Urinary bladder (tissue), 3 donors: ENCODE measurements at regions not wholly inside any gene's neighbourhood (a gene's known extent, or its start where the extent isn't known, plus 50 kb on each side); places are given as distances from the start of the nearest gene placed in this dataset.

Experiments used
- DNase-seq: peaks from one replicate; pipeline ENCODE4 v3.0.0-alpha.2; 2015; ENCODE audit errors: extremely low spot score
- H3K27ac ChIP-seq: one replicate; pipeline ENCODE4 v1.5.1; 2013; ENCODE audit warnings: low read depth, mild to moderate bottlenecking, moderate library complexity
- H3K36me3 ChIP-seq: one replicate; pipeline ENCODE4 v1.6.1; 2013; ENCODE audit warnings: mild to moderate bottlenecking, moderate library complexity; ENCODE audit not compliant: insufficient read depth
- H3K4me1 ChIP-seq: one replicate; pipeline ENCODE4 v1.6.1; 2013; ENCODE audit warnings: mild to moderate bottlenecking, moderate library complexity; ENCODE audit not compliant: insufficient read depth
- H3K4me3 ChIP-seq: one replicate; pipeline ENCODE4 v1.5.1; 2013; ENCODE audit warnings: low read depth, low read length
- WGBS: extraction: QIAGEN DNeasy Blood & Tissue Kit; methylation state at CpG from one replicate; pipeline ENCODE4 v1.1.7; 2013; 5-methylcytosine and 5-hydroxymethylcytosine counted together
- donor health status: healthy with polysubstance abuse.
- donor health status: healthy.

DNA sequence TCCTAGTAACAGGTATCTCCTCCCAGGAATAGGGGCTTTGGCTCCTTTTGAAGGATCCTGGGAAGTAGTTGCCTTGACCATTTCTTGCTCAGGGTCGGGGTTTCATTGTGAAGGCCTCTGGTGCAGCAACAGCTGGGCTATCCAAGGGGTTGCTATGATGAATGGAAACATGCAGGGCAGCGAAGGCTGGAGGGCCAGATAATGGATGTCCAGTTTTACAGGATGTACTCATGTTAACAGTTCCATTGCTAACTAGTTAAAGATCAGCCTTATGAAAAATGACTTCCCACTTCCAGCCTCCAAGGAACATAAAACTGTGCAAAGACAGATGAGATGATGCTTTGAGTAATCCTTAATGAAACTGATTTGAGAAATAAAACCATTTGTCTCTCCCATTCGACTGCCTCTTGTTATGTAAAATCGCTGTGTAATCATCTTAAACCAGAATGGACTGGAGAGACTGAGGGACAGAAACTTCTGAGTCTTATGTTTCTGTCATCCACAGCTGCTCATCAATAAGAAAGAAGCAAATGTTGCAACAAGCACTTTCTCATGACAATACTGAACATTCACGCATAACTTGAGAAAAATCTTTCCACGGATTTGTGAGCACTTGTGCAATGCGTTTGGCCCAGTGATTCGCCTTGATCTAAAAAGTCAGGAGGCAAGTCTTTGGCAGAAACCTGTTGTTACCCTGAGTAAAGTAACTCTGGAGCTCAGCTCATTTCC lies 473.5 kb upstream of the RGMA start:
- DNase-seq, result no peak

DNA sequence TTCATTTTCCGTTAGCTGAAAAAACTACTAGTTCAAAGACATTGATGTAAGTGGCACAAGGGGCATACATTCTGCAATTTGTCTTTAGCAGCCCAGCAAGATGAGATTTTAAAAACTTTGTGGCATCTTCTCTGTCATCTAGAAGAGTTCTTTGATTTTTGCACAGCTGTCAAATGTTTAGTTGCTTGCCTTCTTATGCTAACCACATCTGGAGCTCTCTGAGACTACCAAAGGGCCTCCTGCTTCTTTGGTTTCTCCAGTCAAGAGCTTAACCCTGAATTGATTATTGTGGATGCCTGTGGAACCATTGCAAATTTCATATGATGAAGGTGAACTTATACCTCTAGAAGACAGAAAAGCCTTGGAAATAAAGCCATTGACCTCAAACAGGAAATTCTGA lies 468.7 kb upstream of the RGMA start:
- H3K4me3 ChIP-seq, result no peak overlapping the region
- no peak overlapping the region for H3K27ac ChIP-seq
- no peaks in the 10 kb centered on the region for H3K36me3 ChIP-seq
- H3K4me1 ChIP-seq, result no peaks in the 10 kb centered on the region
- WGBS, result 94% methylated on average over 1 of the region's 1 CpG
- no peak for DNase-seq

More for the DNA sequence above, 473.5 kb upstream of the RGMA start:
- H3K4me1 ChIP-seq, result no peaks in the 10 kb centered on the region
- WGBS, result 82% methylated on average over 8 of the region's 8 CpGs
- no peak overlapping the region for H3K27ac ChIP-seq
- no peak overlapping the region for H3K4me3 ChIP-seq
- no peaks in the 10 kb centered on the region for H3K36me3 ChIP-seq

DNA sequence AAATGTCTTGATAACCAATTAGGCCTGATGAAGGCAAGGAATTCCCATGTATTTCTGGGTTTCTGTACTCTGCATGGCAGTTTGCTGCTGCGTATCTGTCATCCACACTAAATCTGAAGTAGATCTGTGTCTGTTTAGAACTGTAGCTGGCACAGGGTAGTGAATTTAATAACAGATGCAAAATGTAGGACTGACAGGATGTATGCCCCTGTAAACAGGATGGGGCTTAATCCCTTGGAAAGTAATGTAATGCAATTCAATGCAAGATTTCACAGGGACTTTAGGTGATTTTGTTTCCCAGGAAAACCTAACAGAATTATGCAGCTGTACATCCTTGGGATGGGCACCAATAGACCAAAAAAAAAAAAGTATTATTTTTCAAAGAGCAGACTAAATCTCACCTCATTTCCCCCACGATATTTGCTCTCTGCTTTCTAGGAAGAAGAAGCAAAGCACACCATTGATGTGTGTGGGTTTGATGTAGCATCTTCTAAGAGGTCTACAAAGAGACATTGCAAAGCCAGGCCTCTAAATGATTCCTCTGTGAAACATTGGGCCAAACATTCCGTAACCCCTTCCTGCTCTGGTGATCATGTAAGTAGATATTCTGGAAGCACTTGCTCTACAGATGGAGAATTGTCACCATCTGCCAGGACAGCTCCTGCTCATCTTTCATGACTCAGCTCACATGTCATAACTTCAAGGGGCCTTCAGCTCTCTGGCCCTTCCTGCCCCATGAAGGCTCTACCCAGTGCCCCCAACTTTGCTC lies 464.3 kb upstream of the RGMA start:
- Histone ChIP-seq H3K4me1 (no peaks in the 10 kb centered on the region), H3K4me3 (no peak overlapping the region), H3K36me3 (no peaks in the 10 kb centered on the region), H3K27ac (no peak overlapping the region)
- no peak for DNase-seq
- WGBS, result 49% methylated on average over 3 of the region's 3 CpGs

DNA sequence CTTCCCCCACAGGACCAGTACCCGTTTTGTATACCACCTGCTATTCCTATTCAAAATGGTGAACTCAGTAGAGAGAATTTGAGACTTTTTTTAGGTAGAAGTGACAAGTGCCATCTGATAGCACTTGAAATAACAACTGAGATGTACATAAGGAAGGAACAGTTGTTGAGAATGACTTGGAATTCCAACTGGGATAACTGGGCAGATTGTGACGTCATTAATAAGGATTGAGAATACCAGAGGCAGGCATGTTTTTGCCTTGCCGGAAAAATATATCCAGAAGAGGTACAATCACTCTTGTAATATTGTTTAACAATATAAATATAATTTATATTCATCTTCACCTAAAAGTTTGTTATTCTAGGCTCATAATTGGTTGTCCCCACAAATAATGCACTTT lies 454.1 kb upstream of the RGMA start:
- no peak for DNase-seq
- H3K27ac ChIP-seq, result no peak overlapping the region
- no peak overlapping the region for H3K4me3 ChIP-seq
- 88% methylated on average over 3 of the region's 3 CpGs for WGBS
- no peaks in the 10 kb centered on the region for H3K36me3 ChIP-seq
- H3K4me1 ChIP-seq, result no peaks in the 10 kb centered on the region

DNA sequence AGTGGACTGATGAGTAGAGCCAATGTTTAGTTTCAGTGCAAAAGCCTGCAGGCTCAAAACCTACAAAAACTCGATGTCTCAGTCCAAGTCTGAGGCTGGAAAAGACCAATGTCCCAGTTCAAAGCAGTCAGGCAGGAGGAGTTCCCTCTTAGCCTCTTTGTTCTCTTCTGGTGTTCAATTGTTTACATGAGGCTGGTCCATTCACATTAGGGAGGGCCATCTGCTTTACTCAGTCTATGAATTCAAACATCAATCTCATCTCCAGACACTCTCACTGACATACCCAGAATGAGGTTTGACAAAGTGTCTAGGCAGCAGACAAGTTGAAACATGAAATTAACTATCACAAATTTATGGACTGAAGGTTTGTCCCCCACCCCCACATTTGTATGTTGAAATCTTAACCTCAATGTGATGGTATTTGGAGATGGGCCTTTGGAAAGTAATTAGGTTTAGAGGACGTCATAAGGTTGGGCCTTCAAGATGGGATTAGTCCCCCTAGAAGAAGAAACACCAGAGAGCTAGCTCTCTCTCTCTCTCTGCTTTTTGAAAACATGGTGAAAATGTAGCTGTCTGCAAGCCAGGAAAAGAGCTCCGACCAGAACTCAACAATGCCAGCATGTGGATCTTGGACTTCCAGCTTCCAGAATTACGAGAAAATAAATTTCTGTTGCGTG lies 438.5 kb upstream of the RGMA start:
- Histone ChIP-seq H3K36me3 (no peaks in the 10 kb centered on the region), H3K4me1 (no peaks in the 10 kb centered on the region), H3K4me3 (no peak overlapping the region), H3K27ac (no peak overlapping the region)
- DNase-seq, result no peak
- WGBS, result 69% methylated on average over 5 of the region's 5 CpGs

DNA sequence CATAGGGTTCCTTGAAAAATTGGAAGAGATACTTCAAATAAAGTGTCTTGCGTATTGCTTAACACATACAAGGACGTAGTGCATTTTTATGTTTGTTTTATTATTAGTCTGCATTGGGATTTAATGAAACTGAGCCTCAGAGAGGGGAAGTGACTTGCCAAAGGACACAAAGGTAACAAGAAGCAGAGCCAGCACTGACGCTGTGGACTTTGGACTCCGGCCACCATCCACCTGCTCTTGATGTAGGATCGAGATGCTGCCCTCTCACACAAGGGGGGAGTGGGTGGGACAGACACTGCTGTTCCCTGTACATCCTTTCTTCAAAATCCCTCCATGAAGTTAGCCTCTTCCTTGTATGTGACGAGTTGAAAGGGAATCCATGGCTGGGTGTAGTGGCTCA lies 435.4 kb upstream of the RGMA start:
- whole genome bisulfite sequencing, result 81% methylated on average over 6 of the region's 6 CpGs
- no peak for DNase-seq
- no peaks in the 10 kb centered on the region for H3K4me1 ChIP-seq
- H3K36me3 ChIP-seq, result no peaks in the 10 kb centered on the region
- H3K27ac ChIP-seq, result no peak overlapping the region
- no peak overlapping the region for H3K4me3 ChIP-seq

DNA sequence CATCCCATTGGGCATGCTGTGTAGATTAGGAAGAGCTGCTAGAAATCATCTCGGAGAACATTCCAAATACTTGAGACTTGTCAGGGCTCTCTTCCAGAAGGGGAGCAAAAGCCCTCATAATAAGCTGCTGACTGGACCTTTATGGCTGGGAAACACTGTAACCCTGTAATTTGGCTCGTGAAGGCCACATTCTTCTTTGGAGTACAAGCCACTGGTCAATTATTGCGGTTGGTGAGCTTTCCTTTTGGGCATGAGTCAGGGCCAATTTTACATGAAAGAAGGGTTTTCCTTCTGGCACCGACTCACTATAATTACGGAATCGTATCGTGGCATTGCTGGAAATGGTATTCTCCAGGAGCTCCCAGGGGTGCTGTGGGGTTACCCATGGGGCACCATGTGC lies 434.5 kb upstream of the RGMA start:
- H3K27ac ChIP-seq, result no peak overlapping the region
- WGBS, result 70% methylated on average over 7 of the region's 7 CpGs
- no peak overlapping the region for H3K4me3 ChIP-seq
- no peak for DNase-seq
- no peaks in the 10 kb centered on the region for H3K36me3 ChIP-seq
- no peaks in the 10 kb centered on the region for H3K4me1 ChIP-seq

DNA sequence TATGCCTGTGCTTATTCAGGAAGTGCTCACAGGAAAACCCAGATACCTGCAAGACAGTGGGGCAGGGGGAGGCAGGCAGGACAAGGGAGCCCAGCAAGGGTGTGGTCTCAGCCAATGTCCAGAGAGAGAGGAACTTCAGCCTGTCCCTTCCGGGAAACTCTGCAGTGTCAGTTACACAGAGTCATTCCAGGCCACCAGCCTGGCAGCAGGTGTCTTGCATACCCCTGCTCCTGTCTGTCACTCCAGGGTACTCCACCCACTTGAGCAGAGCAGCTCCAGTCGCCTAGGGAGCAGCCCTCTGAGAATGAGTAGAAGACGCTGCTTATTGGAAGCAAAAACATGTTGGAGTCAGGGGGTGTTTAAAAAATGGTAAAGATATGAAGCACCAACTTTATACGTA lies 431.2 kb upstream of the RGMA start:
- H3K36me3 ChIP-seq, result no peaks in the 10 kb centered on the region
- no peak overlapping the region for H3K4me3 ChIP-seq
- DNase-seq, result no peak
- WGBS, result 78% methylated on average over 4 of the region's 4 CpGs
- H3K4me1 ChIP-seq, result no peaks in the 10 kb centered on the region
- no peak overlapping the region for H3K27ac ChIP-seq

DNA sequence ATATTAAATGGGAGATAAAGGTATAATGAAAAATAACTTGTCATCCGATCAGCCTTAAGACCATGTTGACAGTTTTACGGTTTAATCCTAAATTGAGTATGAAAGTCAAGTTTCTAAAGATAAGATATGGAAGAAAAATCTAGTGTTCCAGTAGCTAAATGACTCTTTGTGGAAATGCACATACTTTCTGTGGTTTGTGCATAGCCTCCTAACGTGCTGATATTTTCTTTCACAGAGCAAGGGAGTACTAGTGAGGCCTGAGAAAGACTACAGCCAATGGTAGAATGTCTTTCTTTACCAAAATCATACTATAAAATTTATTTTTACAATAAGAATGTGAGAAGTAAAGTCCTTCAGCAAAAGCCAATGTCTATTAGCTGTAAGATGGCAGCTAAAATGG lies 430.6 kb upstream of the RGMA start:
- no peak for DNase-seq
- Histone ChIP-seq H3K36me3 (no peaks in the 10 kb centered on the region), H3K4me1 (no peaks in the 10 kb centered on the region), H3K4me3 (no peak overlapping the region), H3K27ac (no peak overlapping the region)
- WGBS, result 64% methylated on average over 3 of the region's 3 CpGs

DNA sequence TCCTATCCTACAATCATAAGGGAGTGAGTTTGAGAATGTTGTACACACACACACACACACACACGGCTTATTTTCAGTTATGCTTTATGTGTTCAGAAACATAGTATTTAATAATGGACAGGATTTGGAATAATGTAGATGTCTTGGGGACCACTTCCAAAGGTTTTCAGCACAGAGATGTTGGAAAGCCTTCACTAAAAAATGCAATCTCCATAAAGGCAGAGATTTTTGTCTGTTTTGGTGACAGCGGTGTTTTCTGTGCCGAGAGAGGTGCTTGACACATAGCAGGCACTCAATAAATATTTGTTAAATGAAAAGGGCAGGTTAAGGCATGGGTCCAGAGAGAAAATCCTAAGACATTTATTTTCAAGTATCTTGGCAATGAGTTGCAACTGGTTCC lies 428.2 kb upstream of the RGMA start:
- no peak overlapping the region for H3K27ac ChIP-seq

DNA sequence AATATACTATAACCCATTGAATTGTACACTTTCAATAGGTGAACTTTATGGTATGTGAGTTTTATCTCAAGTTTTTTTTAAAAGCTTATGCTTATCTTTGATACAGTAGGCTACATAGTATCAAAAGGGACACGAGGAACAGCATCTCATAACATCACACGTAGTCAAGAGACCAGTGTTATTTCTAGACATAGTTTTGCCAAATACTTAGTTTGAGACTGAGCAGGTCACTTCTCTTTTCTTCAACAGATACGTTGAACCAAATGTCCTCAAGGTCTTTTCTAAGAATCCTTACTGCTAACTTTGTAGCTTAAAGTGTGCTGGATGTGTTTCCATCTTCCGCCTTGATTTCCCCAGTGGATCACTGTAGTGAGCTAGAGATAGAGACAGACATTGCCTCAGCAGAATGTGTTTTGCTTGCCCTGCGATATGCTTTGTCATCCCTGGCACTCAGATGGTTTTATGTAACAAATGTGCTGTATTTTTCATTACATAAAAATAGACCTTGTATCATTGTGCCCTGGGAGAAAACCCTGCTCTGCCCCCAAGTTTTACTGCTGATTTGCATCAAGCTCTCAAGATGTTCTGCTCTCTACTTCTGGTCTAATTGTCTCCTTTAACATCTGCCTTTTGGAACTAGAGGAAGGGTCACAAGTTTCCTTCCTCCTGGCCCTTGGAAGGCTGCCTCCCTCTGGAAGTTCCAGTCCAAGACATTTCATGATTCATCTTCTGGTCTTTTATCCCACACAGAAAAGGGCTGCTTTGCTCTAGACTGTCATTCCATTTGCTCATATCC lies 426.4 kb upstream of the RGMA start:
- no peaks in the 10 kb centered on the region for H3K36me3 ChIP-seq
- no peak overlapping the region for H3K27ac ChIP-seq
- H3K4me1 ChIP-seq, result no peaks in the 10 kb centered on the region
- DNase-seq, result no peak
- no peak overlapping the region for H3K4me3 ChIP-seq
- 53% methylated on average over 5 of the region's 5 CpGs for WGBS

More for the DNA sequence above, 428.2 kb upstream of the RGMA start:
- no peak for DNase-seq
- H3K4me1 ChIP-seq, result no peaks in the 10 kb centered on the region
- no peak overlapping the region for H3K4me3 ChIP-seq
- WGBS, result 41% methylated on average over 3 of the region's 3 CpGs
- H3K36me3 ChIP-seq, result no peaks in the 10 kb centered on the region

DNA sequence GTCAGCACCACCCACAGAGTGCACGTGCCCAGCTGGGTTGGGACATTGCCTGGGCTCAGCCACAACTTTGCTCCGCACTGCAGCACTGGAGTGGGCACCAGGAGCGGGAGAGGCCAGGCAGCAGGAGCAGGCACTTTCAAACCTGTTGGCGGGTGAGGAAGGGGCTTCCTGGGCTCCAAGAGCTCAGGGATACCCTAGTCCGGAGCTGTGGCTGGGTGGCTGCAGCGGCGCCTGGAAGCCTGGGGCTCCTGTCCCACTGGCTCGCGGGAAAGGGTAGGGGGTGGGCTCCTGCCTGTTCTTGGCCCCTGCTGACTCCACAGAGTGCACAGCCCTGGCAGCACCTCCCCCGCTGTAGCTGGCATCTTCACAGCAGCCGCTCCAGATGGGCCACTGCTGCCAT lies 417.6 kb upstream of the RGMA start:
- Histone ChIP-seq H3K4me3 (no peak overlapping the region), H3K36me3 (no peaks in the 10 kb centered on the region), H3K4me1 (no peaks in the 10 kb centered on the region), H3K27ac (no peak overlapping the region)
- no peak for DNase-seq
- 95% methylated on average over 11 of the region's 11 CpGs for WGBS

DNA sequence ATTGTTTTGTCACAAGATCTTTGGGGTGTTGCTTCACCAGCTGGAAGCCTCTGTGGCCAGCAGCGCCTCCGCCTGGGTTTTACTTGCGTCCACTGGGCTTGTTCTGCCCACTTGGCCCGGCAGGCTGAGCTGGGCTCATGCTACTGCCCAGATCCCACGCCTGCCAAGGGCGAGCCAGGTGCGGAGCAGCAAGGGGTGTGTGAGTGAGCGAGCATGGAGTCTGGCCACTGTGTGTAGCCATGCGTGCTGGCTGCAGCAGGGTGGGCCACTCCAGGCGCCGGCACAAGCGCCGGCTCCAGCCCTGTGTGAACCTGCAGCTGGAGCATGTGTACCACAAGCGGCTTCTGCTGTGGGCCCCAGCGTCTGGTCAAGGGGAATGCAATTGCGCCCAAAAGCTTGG lies 416.5 kb upstream of the RGMA start:
- no peak overlapping the region for H3K27ac ChIP-seq
- H3K4me1 ChIP-seq, result no peaks in the 10 kb centered on the region
- no peaks in the 10 kb centered on the region for H3K36me3 ChIP-seq
- WGBS, result 90% methylated on average over 16 of the region's 16 CpGs
- no peak overlapping the region for H3K4me3 ChIP-seq
- DNase-seq, result no peak
